ENCODE measurements at regions not wholly inside any gene's neighbourhood (a gene's known extent, or its start where the extent isn't known, plus 50 kb on each side); places are given as distances from the start of the nearest gene placed in this dataset.

GRCh38 chr2:191754103-191754502 lies 76.2 kb downstream of the NABP1 start:
- H3K9ac ChIP-seq (ENCODE audit: low read length), result no peak overlapping the region
- no peak overlapping the region for H3K4me3 ChIP-seq (ENCODE audit: insufficient read depth, low read length, poor library complexity, severe bottlenecking)
- no peaks in the 10 kb centered on the region for H3K9me2 ChIP-seq (replicated peaks; ENCODE audit: insufficient read depth, low read length)
- no peaks in the 10 kb centered on the region for H3K79me2 ChIP-seq (ENCODE audit: insufficient read depth, low read length)
- H3F3A ChIP-seq (ENCODE audit: insufficient read depth), result no peaks in the 10 kb centered on the region
- H3K27me3 ChIP-seq (ENCODE audit: low read length), result no peaks in the 10 kb centered on the region
- no peak overlapping the region for H2AFZ ChIP-seq (ENCODE audit: low read depth, low read length, severe bottlenecking)
- no peaks in the 10 kb centered on the region for H3K9me3 ChIP-seq (ENCODE audit: insufficient read depth, low read length)
- H3K4me2 ChIP-seq (ENCODE audit: low read depth, low read length, poor library complexity, severe bottlenecking), result no peak overlapping the region
- TF ChIP-seq CTCF (IDR thresholded peaks at IDR 0.05; ENCODE audit: insufficient read depth, low read length, poor library complexity, severe bottlenecking), result no peak
- TF ChIP-seq EZH2phosphoT487 (conservative IDR thresholded peaks at IDR 0.05; ENCODE audit: low read length), result no peak
- no peaks in the 10 kb centered on the region for H3K36me3 ChIP-seq (ENCODE audit: low read length)
- H4K20me1 ChIP-seq (ENCODE audit: low read depth, low read length), result no peaks in the 10 kb centered on the region
- H3K27ac ChIP-seq (ENCODE audit: low read depth, low read length), result no peak overlapping the region

- Histone ChIP-seq H3K9me3 (ENCODE audit: insufficient read depth, low read length) (no peaks in the 10 kb centered on the region), H3K9me2 (replicated peaks; ENCODE audit: insufficient read depth, low read length) (no peaks in the 10 kb centered on the region), H3F3A (ENCODE audit: insufficient read depth) (no peaks in the 10 kb centered on the region), H3K27me3 (ENCODE audit: low read length) (no peaks in the 10 kb centered on the region), H4K20me1 (ENCODE audit: low read depth, low read length) (no peaks in the 10 kb centered on the region), H3K36me3 (ENCODE audit: low read length) (no peaks in the 10 kb centered on the region), H3K9ac (ENCODE audit: low read length) (no peak overlapping the region), H3K4me3 (ENCODE audit: insufficient read depth, low read length, poor library complexity, severe bottlenecking) (no peak overlapping the region), H3K27ac (ENCODE audit: low read depth, low read length) (no peak overlapping the region), H2AFZ (ENCODE audit: low read depth, low read length, severe bottlenecking) (no peak overlapping the region), H3K4me2 (ENCODE audit: low read depth, low read length, poor library complexity, severe bottlenecking) (no peak overlapping the region), H3K79me2 (ENCODE audit: insufficient read depth, low read length) (no peaks in the 10 kb centered on the region)
- TF ChIP-seq EZH2phosphoT487 (conservative IDR thresholded peaks at IDR 0.05; ENCODE audit: low read length) (no peak), CTCF (IDR thresholded peaks at IDR 0.05; ENCODE audit: insufficient read depth, low read length, poor library complexity, severe bottlenecking) (no peak)
Observed at GRCh38 chr2:191756761-191757160, 78.8 kb downstream of the NABP1 start.

- Histone ChIP-seq H3K9me2 (replicated peaks; ENCODE audit: insufficient read depth, low read length) (no peaks in the 10 kb centered on the region), H3K9ac (ENCODE audit: low read length) (no peak overlapping the region), H4K20me1 (ENCODE audit: low read depth, low read length) (no peaks in the 10 kb centered on the region), H3K4me2 (ENCODE audit: low read depth, low read length, poor library complexity, severe bottlenecking) (no peak overlapping the region), H2AFZ (ENCODE audit: low read depth, low read length, severe bottlenecking) (no peak overlapping the region), H3K9me3 (ENCODE audit: insufficient read depth, low read length) (no peaks in the 10 kb centered on the region), H3K4me3 (ENCODE audit: insufficient read depth, low read length, poor library complexity, severe bottlenecking) (no peak overlapping the region), H3K27ac (ENCODE audit: low read depth, low read length) (no peak overlapping the region), H3K79me2 (ENCODE audit: insufficient read depth, low read length) (no peaks in the 10 kb centered on the region), H3K36me3 (ENCODE audit: low read length) (no peaks in the 10 kb centered on the region), H3F3A (ENCODE audit: insufficient read depth) (no peaks in the 10 kb centered on the region), H3K27me3 (ENCODE audit: low read length) (no peaks in the 10 kb centered on the region)
- TF ChIP-seq EZH2phosphoT487 (conservative IDR thresholded peaks at IDR 0.05; ENCODE audit: low read length) (no peak), CTCF (IDR thresholded peaks at IDR 0.05; ENCODE audit: insufficient read depth, low read length, poor library complexity, severe bottlenecking) (no peak)
Observed at GRCh38 chr2:191757208-191757607, 79.3 kb downstream of the NABP1 start.
